ENCODE measurements at regions not wholly inside any gene's neighbourhood (a gene's known extent, or its start where the extent isn't known, plus 50 kb on each side); places are given as distances from the start of the nearest gene placed in this dataset.

GRCh38 chr13:76636829-76637228 lies 249.4 kb downstream of the KCTD12 start:
- in situ Hi-C loops (cut with MboI; ENCODE audit: low sequenced_read_pairs, unreplicated experiment): no loop called here
- no peak for DNase-seq (ENCODE audit: low spot score)
- TF ChIP-seq CTCF (IDR thresholded peaks at IDR 0.05; ENCODE audit: borderline replicate concordance, control extremely low read depth, extremely low read depth, insufficient read depth, missing control alignments): no peak

- in situ Hi-C loops (cut with MboI; ENCODE audit: low sequenced_read_pairs, unreplicated experiment): no loop called here
- no peak for DNase-seq (ENCODE audit: low spot score)
- no peak for TF ChIP-seq CTCF (IDR thresholded peaks at IDR 0.05; ENCODE audit: borderline replicate concordance, control extremely low read depth, extremely low read depth, insufficient read depth, missing control alignments)
Observed at GRCh38 chr13:76635232-76636230, 250.7 kb downstream of the KCTD12 start.

DNA sequence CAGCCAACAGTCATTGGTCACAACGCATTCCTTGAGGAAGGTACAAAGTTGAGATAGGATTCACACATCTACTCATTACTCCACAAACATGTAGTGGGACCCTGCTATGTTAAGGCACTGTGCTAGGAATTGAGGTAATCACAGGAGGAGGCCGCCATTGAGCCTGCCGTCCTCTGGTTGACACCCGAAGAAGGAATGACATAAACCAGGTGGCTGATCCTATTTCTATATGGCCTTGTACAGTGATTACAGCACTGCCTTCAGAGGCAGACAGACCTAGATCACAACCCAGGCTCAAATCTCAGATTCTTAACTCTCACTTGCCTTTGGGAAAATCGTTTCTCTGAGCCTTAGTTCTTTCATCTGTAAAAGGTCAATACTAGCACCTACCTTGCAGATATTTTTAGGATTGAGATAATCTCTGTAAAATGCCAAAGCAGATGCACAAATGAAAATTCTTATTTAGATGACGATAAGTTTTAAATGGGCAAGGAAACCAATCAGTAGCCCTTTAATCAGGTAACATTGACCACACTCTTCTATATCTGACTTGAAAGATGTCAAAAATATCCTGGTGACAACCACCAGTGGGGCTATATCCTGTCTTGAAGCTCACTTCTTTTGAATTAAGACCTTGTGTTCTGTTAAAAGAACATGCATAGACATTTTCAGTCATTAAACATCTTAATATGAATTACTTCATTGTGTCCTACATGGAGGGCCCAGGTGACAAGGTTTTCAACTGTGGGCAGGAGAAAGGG lies 251.6 kb downstream of the KCTD12 start:
- no peak for TF ChIP-seq CTCF (IDR thresholded peaks at IDR 0.05; ENCODE audit: borderline replicate concordance, control extremely low read depth, extremely low read depth, insufficient read depth, missing control alignments)
- in situ Hi-C loops (cut with MboI; ENCODE audit: low sequenced_read_pairs, unreplicated experiment): no loop called here
- DNase-seq (ENCODE audit: low spot score): no peak

DNA sequence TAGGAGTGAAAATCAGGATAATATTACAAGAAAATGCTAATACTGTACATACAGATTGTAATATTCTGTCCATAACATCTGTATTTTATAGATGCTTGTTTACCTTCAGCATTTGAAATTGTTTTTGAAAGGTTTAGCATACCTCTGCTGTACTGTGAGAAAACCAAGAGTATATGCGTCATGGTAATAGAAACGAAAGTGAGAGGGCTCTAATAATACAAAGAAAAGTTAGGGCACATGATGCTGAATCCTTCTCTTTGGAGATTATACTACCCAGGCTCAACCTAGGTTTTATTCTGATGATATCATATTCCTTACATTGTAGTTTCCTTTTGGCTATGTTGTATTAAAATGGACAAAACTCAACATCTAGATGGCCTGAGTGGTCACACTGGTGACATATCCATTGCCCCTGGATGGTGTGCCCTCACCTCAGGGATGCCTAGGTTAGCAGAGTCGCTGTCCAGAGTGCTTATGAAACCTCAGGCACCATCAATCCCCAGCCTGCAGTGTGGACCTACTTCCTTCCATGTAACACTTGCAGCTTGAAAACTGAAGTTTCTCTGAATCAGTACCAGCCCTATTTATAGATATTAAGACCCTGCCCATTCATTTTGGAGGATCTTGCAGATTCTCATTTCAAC lies 253.7 kb downstream of the KCTD12 start:
- no peak for DNase-seq (ENCODE audit: low spot score)
- in situ Hi-C loops (cut with MboI; ENCODE audit: low sequenced_read_pairs, unreplicated experiment): no loop called here
- no peak for TF ChIP-seq CTCF (IDR thresholded peaks at IDR 0.05; ENCODE audit: borderline replicate concordance, control extremely low read depth, extremely low read depth, insufficient read depth, missing control alignments)

DNA sequence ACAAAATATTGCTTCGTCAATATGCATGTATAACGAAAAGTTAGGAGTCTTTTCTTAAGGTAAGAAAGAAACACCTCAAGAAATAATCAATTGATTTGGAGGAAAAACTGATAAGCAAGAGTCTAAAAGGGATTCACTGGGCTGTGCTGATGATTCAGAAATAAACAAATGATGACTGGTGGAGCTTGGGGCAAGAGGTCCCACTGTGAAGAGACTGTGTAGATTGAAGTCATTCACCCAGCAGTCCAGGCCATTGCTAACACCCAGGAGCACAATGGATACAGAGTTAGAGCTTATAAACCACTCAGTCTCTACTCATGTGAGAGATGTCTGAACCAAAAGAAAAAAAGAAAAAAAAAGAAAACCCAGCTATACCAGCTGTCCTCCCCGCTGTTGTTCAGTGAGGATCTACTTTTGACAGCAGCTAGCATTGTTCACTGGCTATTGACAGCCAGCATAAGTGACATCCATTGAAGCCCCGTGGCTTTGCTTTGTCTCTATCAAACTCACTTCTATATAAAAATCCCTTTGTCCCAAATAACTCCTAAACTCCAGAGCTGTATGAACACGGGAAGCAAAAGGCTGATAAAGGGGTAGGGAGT lies 255.5 kb downstream of the KCTD12 start:
- in situ Hi-C loops (cut with MboI; ENCODE audit: low sequenced_read_pairs, unreplicated experiment): no loop called here
- no peak for TF ChIP-seq CTCF (IDR thresholded peaks at IDR 0.05; ENCODE audit: borderline replicate concordance, control extremely low read depth, extremely low read depth, insufficient read depth, missing control alignments)

More for the DNA sequence above, 255.5 kb downstream of the KCTD12 start:
- DNase-seq (ENCODE audit: low spot score): no peak

Data from GM13976 (cell line).